Cardiac fibroblast (primary cell): ENCODE measurements at regions not wholly inside any gene's neighbourhood (a gene's known extent, or its start where the extent isn't known, plus 50 kb on each side); places are given as distances from the start of the nearest gene placed in this dataset.

Experiments used
- DNase-seq, 2 donors: peaks; one replicate each; pipeline versions ENCODE4 v3.0.0 to v3.0.0-alpha.2; 2010; ENCODE audit warnings: low read depth in 2 of 2
- H3K4me3 ChIP-seq, 2 donors: replicated peaks in 1 of 2; 1 replicate in 1 of 2; 2 replicates in 1 of 2; pipeline ENCODE4 v1.5.1; 2011; ENCODE audit warnings: low read depth in 2 of 2, low read length in 2 of 2, mild to moderate bottlenecking in 2 of 2, moderate library complexity in 1 of 2
- CTCF ChIP-seq: IDR thresholded peaks from one replicate; pipeline ENCODE4 v1.5.1; 2011; ENCODE audit warnings: low read depth, mild to moderate bottlenecking, low read length, inconsistent platforms

GRCh38 chr5:10904862-10905432 lies 143.9 kb upstream of the DAP start:
- DNase-seq = no peak
- no peak for TF ChIP-seq CTCF

GRCh38 chr5:10903786-10904560 lies 142.9 kb upstream of the DAP start:
- no peak for TF ChIP-seq CTCF
- H3K4me3 ChIP-seq = no peak overlapping the region

More at GRCh38 chr5:10904862-10905432, 143.9 kb upstream of the DAP start:
- no peak overlapping the region for H3K4me3 ChIP-seq

GRCh38 chr5:10902145-10902544 lies 141.1 kb upstream of the DAP start:
- no peak overlapping the region for H3K4me3 ChIP-seq
- DNase-seq = peak in 1 of 2 donors; percentile 50
- TF ChIP-seq CTCF = no peak

More at GRCh38 chr5:10903786-10904560, 142.9 kb upstream of the DAP start:
- no peak for DNase-seq

GRCh38 chr5:10898514-10898913 lies 137.5 kb upstream of the DAP start:
- TF ChIP-seq CTCF = no peak
- H3K4me3 ChIP-seq = no peak overlapping the region
- DNase-seq = no peak

- no peak overlapping the region for H3K4me3 ChIP-seq
- DNase-seq = no peak
- no peak for TF ChIP-seq CTCF
These were observed 135.0 kb upstream of the DAP start for GRCh38 chr5:10896016-10896415.

- DNase-seq = no peak
- no peak for TF ChIP-seq CTCF
- H3K4me3 ChIP-seq = no peak overlapping the region
These were observed 133.5 kb upstream of the DAP start for GRCh38 chr5:10894445-10895054.
